Ascending aorta (tissue), 2 donors: ENCODE measurements at regions not wholly inside any gene's neighbourhood (a gene's known extent, or its start where the extent isn't known, plus 50 kb on each side); places are given as distances from the start of the nearest gene placed in this dataset.
A peak's percentile ranks its signal among the peaks of the same experiment; 100 is the strongest.

Experiments
- DNase-seq, 2 donors: peaks; one replicate each; pipeline ENCODE4 v3.0.0-alpha.2; 2019; ENCODE audit warnings: low spot score in 2 of 2
- H3K27ac ChIP-seq, 2 donors: fragments of 200-600 bp; sonication (generic); one replicate each; pipeline ENCODE4 v1.5.1; 2016 to 2017; ENCODE audit warnings: mild to moderate bottlenecking in 1 of 2
- H3K27me3 ChIP-seq: fragments of 200-600 bp; sonication (generic); one replicate; pipeline ENCODE4 v1.5.1; 2017
- H3K36me3 ChIP-seq, 2 donors: fragments of 200-600 bp; sonication (generic); one replicate each; pipeline ENCODE4 v1.5.1; 2016
- H3K4me1 ChIP-seq, 2 donors: fragments of 200-600 bp; sonication (generic); one replicate each; pipeline ENCODE4 v1.5.1; 2016 to 2017; ENCODE audit warnings: mild to moderate bottlenecking in 1 of 2
- H3K4me3 ChIP-seq, 2 donors: fragments of 200-600 bp; sonication (generic); one replicate each; pipeline ENCODE4 v1.5.1; 2016 to 2017; ENCODE audit warnings: mild to moderate bottlenecking in 1 of 2
- H3K9me3 ChIP-seq, 2 donors: fragments of 200-600 bp; sonication (generic); one replicate each; pipeline ENCODE4 v1.5.1; 2016
- intact Hi-C: fragments of 100-400 bp; cut with DNase I; formaldehyde crosslinking; loops from one replicate; pipeline ENCODE4 v1.15.1; 2023
- TF ChIP-seq, protein P1 (sequence below), 3 experiments: fragments of 200-600 bp in 2 of 3; fragments of 450-650 bp in 1 of 3; sonication (generic) in 2 of 3; IDR thresholded peaks; one replicate each; pipeline ENCODE4 v1.5.1; 2016 to 2019; ENCODE audit warnings: antibody characterized with exemption in 3 of 3, mild to moderate bottlenecking in 1 of 3, moderate library complexity in 1 of 3

DNA sequence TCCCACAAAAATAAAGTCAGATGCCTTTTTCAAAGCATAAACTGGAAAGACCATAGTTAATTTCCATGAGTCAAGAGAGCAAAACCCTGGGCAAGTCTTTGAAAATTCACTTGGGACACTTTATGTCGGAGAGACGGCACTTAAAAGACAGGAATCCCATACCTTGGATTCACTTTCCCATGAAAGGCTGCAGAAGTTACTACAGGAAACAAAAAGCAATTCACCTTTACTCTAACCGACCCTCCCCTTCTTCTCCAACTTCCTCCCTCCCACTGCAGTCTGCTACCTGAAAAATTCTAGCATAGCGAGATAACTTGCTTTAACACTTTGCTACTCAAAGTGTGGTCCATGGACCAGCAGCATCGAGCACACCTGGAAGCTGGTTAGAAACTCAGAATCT lies 539.1 kb upstream of the JAG1 start:
- intact Hi-C loops = loop anchor here (10.0 kb wide), 1 partner anchor 738 kb away; no protein-coding TSS in a partner anchor
- no peak overlapping the region for H3K4me3 ChIP-seq
- no peak overlapping the region for H3K27ac ChIP-seq
- TF ChIP-seq, protein P1, sequence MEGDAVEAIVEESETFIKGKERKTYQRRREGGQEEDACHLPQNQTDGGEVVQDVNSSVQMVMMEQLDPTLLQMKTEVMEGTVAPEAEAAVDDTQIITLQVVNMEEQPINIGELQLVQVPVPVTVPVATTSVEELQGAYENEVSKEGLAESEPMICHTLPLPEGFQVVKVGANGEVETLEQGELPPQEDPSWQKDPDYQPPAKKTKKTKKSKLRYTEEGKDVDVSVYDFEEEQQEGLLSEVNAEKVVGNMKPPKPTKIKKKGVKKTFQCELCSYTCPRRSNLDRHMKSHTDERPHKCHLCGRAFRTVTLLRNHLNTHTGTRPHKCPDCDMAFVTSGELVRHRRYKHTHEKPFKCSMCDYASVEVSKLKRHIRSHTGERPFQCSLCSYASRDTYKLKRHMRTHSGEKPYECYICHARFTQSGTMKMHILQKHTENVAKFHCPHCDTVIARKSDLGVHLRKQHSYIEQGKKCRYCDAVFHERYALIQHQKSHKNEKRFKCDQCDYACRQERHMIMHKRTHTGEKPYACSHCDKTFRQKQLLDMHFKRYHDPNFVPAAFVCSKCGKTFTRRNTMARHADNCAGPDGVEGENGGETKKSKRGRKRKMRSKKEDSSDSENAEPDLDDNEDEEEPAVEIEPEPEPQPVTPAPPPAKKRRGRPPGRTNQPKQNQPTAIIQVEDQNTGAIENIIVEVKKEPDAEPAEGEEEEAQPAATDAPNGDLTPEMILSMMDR (IDR thresholded peaks at IDR 0.05) = no peak
- H3K4me1 ChIP-seq = peaks cover 0 to 20% of the 10 kb centered on the region in 2 donors
- no peaks in the 10 kb centered on the region for H3K27me3 ChIP-seq
- no peaks in the 10 kb centered on the region for H3K9me3 ChIP-seq
- DNase-seq = no peak
- H3K36me3 ChIP-seq = no peaks in the 10 kb centered on the region

DNA sequence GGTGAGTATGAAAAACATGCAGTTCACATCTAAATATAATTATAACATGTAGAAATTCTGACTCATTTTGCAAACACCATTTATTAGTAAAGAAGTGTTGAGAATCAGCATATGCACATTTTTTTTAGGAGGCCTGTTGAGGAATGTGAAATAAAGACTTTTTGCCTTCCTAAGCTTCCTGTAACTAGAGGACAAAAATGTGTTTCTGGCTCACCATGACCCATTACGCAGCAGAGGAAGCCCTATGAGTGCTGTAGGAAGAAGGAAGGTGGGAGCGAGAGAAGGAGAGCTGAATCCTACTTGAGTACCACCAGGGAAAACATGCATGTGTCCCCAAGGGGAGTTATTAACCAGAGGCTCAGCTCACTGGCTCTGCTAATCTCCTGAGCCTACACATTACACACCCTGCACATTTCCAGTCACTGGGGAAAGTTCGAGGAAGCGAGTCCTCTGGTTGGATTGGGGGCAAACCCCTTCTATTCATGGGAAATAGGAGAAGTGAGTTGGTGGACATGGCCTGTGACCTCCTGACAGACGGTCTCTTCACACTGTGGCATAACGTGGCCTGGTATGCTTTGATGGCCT lies 540.5 kb upstream of the JAG1 start:
- no peaks in the 10 kb centered on the region for H3K36me3 ChIP-seq
- H3K27ac ChIP-seq = peak overlapping the region; percentile 54 to 57
- no peaks in the 10 kb centered on the region for H3K9me3 ChIP-seq
- TF ChIP-seq, protein P1 (IDR thresholded peaks at IDR 0.05) = no peak
- no peak overlapping the region for H3K4me3 ChIP-seq
- DNase-seq = no peak
- intact Hi-C loops = loop anchor here (10.0 kb wide), 1 partner anchor 740 kb away; no protein-coding TSS in a partner anchor
- H3K4me1 ChIP-seq = peaks cover 0 to 21% of the 10 kb centered on the region in 2 donors
- H3K27me3 ChIP-seq = no peaks in the 10 kb centered on the region

DNA sequence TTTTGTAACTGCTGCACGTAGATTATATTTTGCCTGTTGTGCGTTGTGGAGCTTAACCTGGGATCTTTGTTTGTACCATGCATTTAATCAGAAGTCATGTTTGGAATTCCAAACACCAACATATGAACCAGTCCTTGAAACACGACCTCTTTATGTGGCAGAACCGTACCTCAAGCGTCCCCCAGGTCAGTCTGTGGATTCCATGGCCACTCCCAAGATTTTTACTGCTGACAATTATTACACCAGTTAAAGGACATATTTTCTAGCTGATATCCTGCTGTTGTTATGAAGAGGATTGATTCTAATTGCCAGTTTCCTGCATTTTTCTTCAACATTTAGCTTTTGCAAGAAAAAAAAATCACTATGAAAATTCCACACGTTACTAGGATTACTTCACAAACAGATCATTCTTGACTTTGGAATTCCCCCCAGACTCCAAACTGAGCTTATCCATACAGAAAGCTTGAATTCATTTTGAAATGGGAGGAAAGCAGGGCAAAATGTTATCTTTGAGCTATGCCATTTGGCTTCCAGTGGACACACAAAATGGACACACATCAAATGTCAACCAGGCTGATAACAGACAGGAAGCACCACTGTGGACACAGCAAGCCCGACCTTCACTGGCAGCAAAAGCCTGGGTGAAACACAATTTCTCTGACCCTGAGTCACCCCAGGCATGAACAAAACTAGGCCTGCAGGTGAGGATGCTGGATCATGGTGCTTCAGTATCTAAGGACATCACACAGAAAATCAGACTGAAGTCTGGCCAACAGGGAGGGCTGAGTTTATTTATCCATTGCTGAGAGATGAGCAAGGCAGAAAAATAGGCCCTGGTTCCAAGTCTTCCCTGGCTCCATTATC lies 542.9 kb upstream of the JAG1 start:
- intact Hi-C loops = loop anchor here (10.0 kb wide), 1 partner anchor 742 kb away; no protein-coding TSS in a partner anchor
- TF ChIP-seq, protein P1 (IDR thresholded peaks at IDR 0.05) = no peak
- no peaks in the 10 kb centered on the region for H3K9me3 ChIP-seq
- H3K27me3 ChIP-seq = no peaks in the 10 kb centered on the region
- no peak overlapping the region for H3K4me3 ChIP-seq
- no peak for DNase-seq
- H3K27ac ChIP-seq = peak overlapping the region; percentile 31 to 49
- no peaks in the 10 kb centered on the region for H3K36me3 ChIP-seq
- peaks cover 0 to 21% of the 10 kb centered on the region in 2 donors for H3K4me1 ChIP-seq

DNA sequence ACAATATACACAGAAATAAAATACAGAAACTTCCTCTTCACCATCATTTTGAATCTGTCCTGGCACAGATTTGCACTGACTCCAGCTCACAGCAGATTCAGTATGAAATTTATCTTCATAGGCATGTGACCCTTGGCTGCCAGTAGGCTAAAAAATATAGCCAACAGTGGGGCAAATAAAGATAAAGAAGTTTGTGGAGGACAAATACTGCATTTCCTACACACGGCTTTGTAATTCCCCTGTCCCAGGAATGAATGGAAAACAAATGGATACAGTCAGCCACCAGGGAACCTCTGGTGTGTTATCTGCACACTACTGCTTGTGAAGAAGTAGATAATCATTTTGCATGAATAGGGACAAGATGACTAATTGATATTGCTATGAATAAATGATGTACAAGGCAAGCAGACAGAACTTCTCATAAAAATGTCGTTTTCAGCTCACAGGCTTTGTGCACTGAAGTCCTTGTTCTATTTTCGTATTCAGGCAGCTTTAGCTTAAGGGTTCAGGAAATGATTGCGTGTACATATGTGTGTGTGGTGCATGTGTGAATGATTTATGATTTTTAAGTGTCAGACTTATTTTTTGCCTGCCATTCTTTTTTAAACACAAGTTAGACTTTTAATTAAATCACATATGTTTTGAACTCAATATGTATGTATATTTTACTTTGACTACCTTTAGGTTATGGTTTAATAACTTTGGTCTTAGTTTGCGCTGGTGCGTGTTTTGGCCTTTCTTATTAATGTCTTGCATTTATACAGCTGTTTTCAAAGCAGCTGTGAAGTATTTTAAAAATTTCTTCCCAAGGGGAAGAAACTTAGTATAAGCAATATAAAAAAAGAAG lies 543.8 kb upstream of the JAG1 start:
- intact Hi-C loops = loop anchor here (10.0 kb wide), 1 partner anchor 743 kb away; no protein-coding TSS in a partner anchor
- Histone ChIP-seq H3K27ac (peak overlapping the region; percentile 31 to 49), H3K4me1 (peaks cover 0 to 21% of the 10 kb centered on the region in 2 donors), H3K36me3 (no peaks in the 10 kb centered on the region), H3K27me3 (no peaks in the 10 kb centered on the region), H3K4me3 (no peak overlapping the region), H3K9me3 (no peaks in the 10 kb centered on the region)
- DNase-seq = no peak
- TF ChIP-seq, protein P1 (IDR thresholded peaks at IDR 0.05) = no peak

DNA sequence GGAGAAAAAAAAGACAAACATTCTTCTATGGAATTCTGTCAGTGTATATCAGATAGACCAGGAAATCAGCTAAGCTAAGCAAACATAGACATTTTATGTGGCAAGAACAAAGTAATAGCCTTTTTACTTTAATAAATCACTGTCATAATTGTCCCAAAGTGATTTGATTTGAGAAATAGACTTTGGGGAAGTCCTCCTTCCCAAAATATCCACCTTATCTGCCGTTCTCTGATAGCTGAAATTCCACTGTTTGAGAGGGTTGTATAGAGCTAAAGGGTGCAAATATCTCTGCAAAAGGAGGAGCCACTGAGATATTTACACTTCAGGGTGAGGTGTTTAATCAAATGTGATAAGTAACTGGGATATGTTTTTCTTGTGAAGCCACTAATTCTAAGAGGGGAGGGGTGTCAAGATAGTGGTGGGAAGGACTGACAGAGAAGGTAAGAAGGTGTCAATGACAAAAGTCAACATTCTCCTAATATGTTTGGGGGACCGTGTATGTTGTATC lies 544.4 kb upstream of the JAG1 start:
- peaks cover 0 to 21% of the 10 kb centered on the region in 2 donors for H3K4me1 ChIP-seq
- no peaks in the 10 kb centered on the region for H3K27me3 ChIP-seq
- TF ChIP-seq, protein P1 (IDR thresholded peaks at IDR 0.05) = no peak
- no peak overlapping the region for H3K4me3 ChIP-seq
- DNase-seq = no peak
- H3K36me3 ChIP-seq = no peaks in the 10 kb centered on the region
- no peaks in the 10 kb centered on the region for H3K9me3 ChIP-seq
- no peak overlapping the region for H3K27ac ChIP-seq
- intact Hi-C loops = loop anchor here (10.0 kb wide), 1 partner anchor 743 kb away; no protein-coding TSS in a partner anchor
